MCF 10A (cell line): ENCODE measurements at regions not wholly inside any gene's neighbourhood (a gene's known extent, or its start where the extent isn't known, plus 50 kb on each side); places are given as distances from the start of the nearest gene placed in this dataset.
"Not testable (repeated sequence)": the region's sequence is repeated elsewhere in the genome, so short reads cannot be mapped to it uniquely, and the experiment has no call there.

Experiments
- BruUV-seq: library from RNA; stranded (reverse); fragments of 400-500 nt; replicated peaks from 2 replicates; lab custom pipeline; 2021; lab: Mats Ljungman, UMichigan
- CTCF ChIA-PET: fragments of 300-600 bp; sonication (Branson Sonifier 250); formaldehyde crosslinking; extraction: SDS; loops from one replicate; lab custom pipeline; 2021; ENCODE audit warnings: antibody characterized with exemption, inconsistent platforms; lab: Yijun Ruan, JAX
- POLR2A ChIA-PET: fragments of 300-600, 350-650 bp; sonication (Branson Sonifier 250); formaldehyde crosslinking; extraction: SDS; loops from one replicate; lab custom pipeline; 2020; ENCODE audit warnings: antibody characterized with exemption, inconsistent platforms; lab: Yijun Ruan, JAX
- DNase-seq: peaks from one replicate; pipeline ENCODE4 v3.0.0-alpha.2; 2018; ENCODE audit not compliant: unreplicated experiment
- H3K27ac Mint-ChIP-seq: one replicate; pipeline ENCODE4 v1.8.0; 2022; ENCODE audit warnings: mild to moderate bottlenecking, low read depth, mixed read lengths; ENCODE audit not compliant: unreplicated experiment
- H3K27me3 Mint-ChIP-seq: one replicate; pipeline ENCODE4 v1.8.0; 2022; ENCODE audit warnings: mixed read lengths; ENCODE audit not compliant: insufficient read depth, unreplicated experiment
- H3K36me3 Mint-ChIP-seq: one replicate; pipeline ENCODE4 v1.8.0; 2022; ENCODE audit warnings: mild to moderate bottlenecking, moderate library complexity, mixed read lengths; ENCODE audit not compliant: insufficient read depth, unreplicated experiment
- H3K4me1 Mint-ChIP-seq: one replicate; pipeline ENCODE4 v1.8.0; 2022; ENCODE audit warnings: mixed read lengths; ENCODE audit not compliant: insufficient read depth, unreplicated experiment
- H3K4me3 Mint-ChIP-seq: one replicate; pipeline ENCODE4 v1.8.0; 2022; ENCODE audit warnings: mild to moderate bottlenecking, moderate library complexity, mixed read lengths; ENCODE audit not compliant: unreplicated experiment
- H3K9me3 Mint-ChIP-seq: one replicate; pipeline ENCODE4 v1.8.0; 2022; ENCODE audit warnings: mixed read lengths; ENCODE audit not compliant: unreplicated experiment
- intact Hi-C: fragments of 100-400 bp; cut with micrococcal nuclease; formaldehyde crosslinking; loops from 2 replicates; pipeline ENCODE4 v1.14.1; 2022
- TF ChIP-seq, protein P1 (sequence below): fragments of 200-600 bp; IDR thresholded peaks from one replicate; pipeline ENCODE4 v1.8.0; 2022; ENCODE audit warnings: antibody characterized with exemption, mild to moderate bottlenecking; ENCODE audit not compliant: unreplicated experiment

GRCh38 chr16:65698791-65699321 is 577.0 kb upstream of the CDH11 start:
- peaks cover 16% of the 10 kb centered on the region for H3K9me3 Mint-ChIP-seq

DNA sequence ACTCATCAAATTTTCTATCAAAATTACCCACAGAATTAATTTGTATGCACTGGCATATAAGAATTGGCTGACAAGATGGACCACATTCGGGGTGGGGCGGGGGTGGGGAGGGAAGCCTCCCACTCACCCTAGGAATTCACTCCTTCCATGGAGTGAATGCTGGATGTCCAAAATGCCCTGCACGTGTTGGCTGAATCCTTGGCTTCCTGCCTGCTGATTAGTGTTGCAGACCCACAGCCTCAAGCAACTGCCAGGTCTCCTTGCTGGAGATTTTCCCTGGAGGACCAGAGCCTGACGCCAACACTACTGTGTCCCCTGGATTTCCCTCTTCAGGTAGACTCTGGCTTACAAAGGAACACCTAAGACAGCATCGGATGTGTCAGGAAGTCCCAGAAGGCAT is 575.7 kb upstream of the CDH11 start:
- intact Hi-C loops: no loop called here
- H3K27me3 Mint-ChIP-seq: no peaks in the 10 kb centered on the region
- POLR2A ChIA-PET: no interaction called here
- no peak overlapping the region for H3K4me3 Mint-ChIP-seq
- CTCF ChIA-PET: no interaction called here
- no peaks in the 10 kb centered on the region for H3K4me1 Mint-ChIP-seq
- no TSS peak for BruUV-seq
- no peak for DNase-seq
- no peak overlapping the region for H3K27ac Mint-ChIP-seq
- H3K36me3 Mint-ChIP-seq: no peaks in the 10 kb centered on the region
- H3K9me3 Mint-ChIP-seq: peaks cover 16% of the 10 kb centered on the region
- TF ChIP-seq, protein P1, sequence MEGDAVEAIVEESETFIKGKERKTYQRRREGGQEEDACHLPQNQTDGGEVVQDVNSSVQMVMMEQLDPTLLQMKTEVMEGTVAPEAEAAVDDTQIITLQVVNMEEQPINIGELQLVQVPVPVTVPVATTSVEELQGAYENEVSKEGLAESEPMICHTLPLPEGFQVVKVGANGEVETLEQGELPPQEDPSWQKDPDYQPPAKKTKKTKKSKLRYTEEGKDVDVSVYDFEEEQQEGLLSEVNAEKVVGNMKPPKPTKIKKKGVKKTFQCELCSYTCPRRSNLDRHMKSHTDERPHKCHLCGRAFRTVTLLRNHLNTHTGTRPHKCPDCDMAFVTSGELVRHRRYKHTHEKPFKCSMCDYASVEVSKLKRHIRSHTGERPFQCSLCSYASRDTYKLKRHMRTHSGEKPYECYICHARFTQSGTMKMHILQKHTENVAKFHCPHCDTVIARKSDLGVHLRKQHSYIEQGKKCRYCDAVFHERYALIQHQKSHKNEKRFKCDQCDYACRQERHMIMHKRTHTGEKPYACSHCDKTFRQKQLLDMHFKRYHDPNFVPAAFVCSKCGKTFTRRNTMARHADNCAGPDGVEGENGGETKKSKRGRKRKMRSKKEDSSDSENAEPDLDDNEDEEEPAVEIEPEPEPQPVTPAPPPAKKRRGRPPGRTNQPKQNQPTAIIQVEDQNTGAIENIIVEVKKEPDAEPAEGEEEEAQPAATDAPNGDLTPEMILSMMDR: no peak

More at GRCh38 chr16:65698791-65699321, 577.0 kb upstream of the CDH11 start:
- intact Hi-C loops: no loop called here
- POLR2A ChIA-PET: no interaction called here
- Mint-ChIP-seq H3K4me3 (no peak overlapping the region), H3K27ac (no peak overlapping the region), H3K36me3 (no peaks in the 10 kb centered on the region), H3K27me3 (no peaks in the 10 kb centered on the region), H3K4me1 (no peaks in the 10 kb centered on the region)
- TF ChIP-seq, protein P1: no peak
- CTCF ChIA-PET: no interaction called here
- DNase-seq: no peak
- BruUV-seq: no TSS peak

DNA sequence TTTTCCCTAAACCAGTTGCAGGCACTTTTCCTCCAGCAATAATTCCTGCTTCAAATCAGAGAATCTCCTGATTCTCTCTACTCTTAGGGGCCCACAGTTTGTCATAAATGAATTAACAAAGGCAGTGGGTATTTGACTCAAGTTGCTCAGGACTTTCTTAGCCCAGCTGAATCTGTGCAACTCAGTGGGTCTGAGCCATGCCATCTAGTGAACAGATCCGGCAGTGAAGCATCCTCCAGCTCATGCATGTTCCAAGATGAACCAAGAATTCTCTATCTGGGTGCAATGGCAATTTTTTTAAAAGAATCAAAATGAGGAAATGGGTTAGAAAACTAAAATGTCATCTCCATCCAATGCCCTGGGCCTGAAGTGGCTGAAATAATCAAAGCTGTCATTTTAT is 575.2 kb upstream of the CDH11 start:
- no peaks in the 10 kb centered on the region for H3K4me1 Mint-ChIP-seq
- no TSS peak for BruUV-seq
- no peak for DNase-seq
- TF ChIP-seq, protein P1: no peak
- ChIA-PET POLR2A (no interaction called here), CTCF (no interaction called here)
- no peaks in the 10 kb centered on the region for H3K36me3 Mint-ChIP-seq
- H3K27ac Mint-ChIP-seq: no peak overlapping the region
- intact Hi-C loops: no loop called here
- no peak overlapping the region for H3K4me3 Mint-ChIP-seq
- peaks cover 16% of the 10 kb centered on the region for H3K9me3 Mint-ChIP-seq
- H3K27me3 Mint-ChIP-seq: no peaks in the 10 kb centered on the region

DNA sequence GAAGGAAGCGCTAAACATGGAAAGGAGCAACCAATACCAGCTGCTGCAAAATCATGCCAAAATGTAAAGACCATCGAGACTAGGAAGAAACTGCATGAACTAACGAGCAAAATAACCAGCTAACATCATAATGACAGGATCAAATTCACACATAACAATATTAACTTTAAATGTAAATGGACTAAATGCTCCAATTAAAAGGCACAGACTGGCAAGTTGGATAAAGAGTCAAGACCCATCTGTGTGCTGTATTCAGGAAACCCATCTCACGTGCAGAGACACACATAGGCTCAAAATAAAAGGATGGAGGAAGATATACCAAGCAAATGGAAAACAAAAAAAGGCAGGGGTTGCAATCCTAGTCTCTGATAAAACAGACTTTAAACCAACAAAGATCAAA is 570.0 kb upstream of the CDH11 start:
- H3K27ac Mint-ChIP-seq: not testable (repeated sequence)

DNA sequence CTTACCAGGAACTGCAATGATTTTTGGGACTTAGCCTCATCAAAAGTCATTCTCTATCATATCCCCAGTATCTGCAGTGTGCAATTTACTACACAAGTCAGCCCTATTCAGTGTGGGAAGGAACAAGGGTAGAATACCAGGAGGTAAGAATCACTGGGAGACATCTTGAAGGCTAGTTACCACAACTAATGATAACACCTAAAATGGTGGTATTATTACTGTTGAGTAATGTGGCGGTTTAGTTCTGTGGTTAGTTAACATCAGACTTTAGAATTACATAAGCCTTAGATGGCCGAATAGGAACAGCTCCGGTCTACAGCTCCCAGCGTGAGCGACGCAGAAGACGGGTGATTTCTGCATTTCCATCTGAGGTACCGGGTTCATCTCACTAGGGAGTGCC is 567.9 kb upstream of the CDH11 start:
- H3K36me3 Mint-ChIP-seq: no peaks in the 10 kb centered on the region

More for the DNA sequence above, 570.0 kb upstream of the CDH11 start:
- H3K27me3 Mint-ChIP-seq, BruUV-seq, CTCF ChIA-PET, H3K36me3 Mint-ChIP-seq, intact Hi-C loops, POLR2A ChIA-PET, DNase-seq, H3K4me1 Mint-ChIP-seq, H3K4me3 Mint-ChIP-seq: not testable (repeated sequence)
- peaks cover 15% of the 10 kb centered on the region for H3K9me3 Mint-ChIP-seq

More for the DNA sequence above, 567.9 kb upstream of the CDH11 start:
- TF ChIP-seq, protein P1: no peak
- BruUV-seq: no TSS peak
- H3K4me1 Mint-ChIP-seq: no peaks in the 10 kb centered on the region
- CTCF ChIA-PET: interaction anchor here (0.5 kb wide), 1 partner anchor 14 kb away, joined by 3 read pairs; no protein-coding TSS in a partner anchor
- no peak overlapping the region for H3K27ac Mint-ChIP-seq
- POLR2A ChIA-PET: no interaction called here
- H3K9me3 Mint-ChIP-seq: peaks cover 21% of the 10 kb centered on the region
- no peaks in the 10 kb centered on the region for H3K27me3 Mint-ChIP-seq
- no peak for DNase-seq
- no peak overlapping the region for H3K4me3 Mint-ChIP-seq
- intact Hi-C loops: no loop called here
